HG03439 (cell line): ENCODE measurements at regions not wholly inside any gene's neighbourhood (a gene's known extent, or its start where the extent isn't known, plus 50 kb on each side); places are given as distances from the start of the nearest gene placed in this dataset.
A peak's percentile ranks its signal among the peaks of the same experiment; 100 is the strongest.

Experiments
- ATAC-seq: cut with Tn5 transposase; IDR thresholded peaks from one replicate; pipeline ENCODE4 v1.9.1; 2021; ENCODE audit warnings: mild to moderate bottlenecking, moderate library complexity; ENCODE audit not compliant: unreplicated experiment

- no peak for ATAC-seq
These were observed 776.0 kb downstream of the DACH1 start for GRCh38 chr13:71090990-71091389.

- ATAC-seq, result no peak
These were observed 777.9 kb downstream of the DACH1 start for GRCh38 chr13:71089056-71089455.

GRCh38 chr13:71087432-71087831 lies 779.6 kb downstream of the DACH1 start:
- ATAC-seq, result no peak

GRCh38 chr13:71087006-71087405 lies 780.0 kb downstream of the DACH1 start:
- no peak for ATAC-seq

- no peak for ATAC-seq
These were observed 784.4 kb downstream of the DACH1 start for GRCh38 chr13:71082631-71083030.

GRCh38 chr13:71079638-71080037 lies 787.4 kb downstream of the DACH1 start:
- ATAC-seq, result no peak

- ATAC-seq, result no peak
These were observed 799.0 kb downstream of the DACH1 start for GRCh38 chr13:71068041-71068440.

- ATAC-seq, result no peak
These were observed 799.7 kb downstream of the DACH1 start for GRCh38 chr13:71067165-71067815.

GRCh38 chr13:71056581-71056980 lies 810.4 kb downstream of the DACH1 start:
- no peak for ATAC-seq

GRCh38 chr13:71055644-71056043 lies 811.4 kb downstream of the DACH1 start:
- ATAC-seq, result no peak

- no peak for ATAC-seq
These were observed 812.0 kb downstream of the DACH1 start for GRCh38 chr13:71055047-71055446.

- ATAC-seq, result peak; percentile 88
These were observed 812.6 kb downstream of the DACH1 start for GRCh38 chr13:71054358-71054757.

- no peak for ATAC-seq
These were observed 815.4 kb downstream of the DACH1 start for GRCh38 chr13:71051573-71051972.

- no peak for ATAC-seq
These were observed 820.5 kb downstream of the DACH1 start for GRCh38 chr13:71046360-71047079.

- ATAC-seq, result no peak
These were observed 821.9 kb downstream of the DACH1 start for GRCh38 chr13:71045101-71045500.

GRCh38 chr13:71039440-71039839 lies 827.6 kb downstream of the DACH1 start:
- no peak for ATAC-seq

GRCh38 chr13:71034018-71034417 lies 833.0 kb downstream of the DACH1 start:
- no peak for ATAC-seq

GRCh38 chr13:71033026-71033425 lies 834.0 kb downstream of the DACH1 start:
- ATAC-seq, result no peak

GRCh38 chr13:71030784-71031183 lies 836.2 kb downstream of the DACH1 start:
- no peak for ATAC-seq

- no peak for ATAC-seq
These were observed 838.1 kb downstream of the DACH1 start for GRCh38 chr13:71028884-71029283.

GRCh38 chr13:71021825-71022422 lies 845.1 kb downstream of the DACH1 start:
- peak; percentile 66 for ATAC-seq

- ATAC-seq, result no peak
These were observed 848.0 kb downstream of the DACH1 start for GRCh38 chr13:71018995-71019394.
